Suprapubic skin (tissue), 3 donors: ENCODE measurements at regions not wholly inside any gene's neighbourhood (a gene's known extent, or its start where the extent isn't known, plus 50 kb on each side); places are given as distances from the start of the nearest gene placed in this dataset.

Source experiments
- CTCF ChIP-seq, 2 donors: fragments of 200-600 bp in 1 of 2; fragments of 450-650 bp in 1 of 2; sonication (generic) in 1 of 2; IDR thresholded peaks; one replicate each; pipeline ENCODE4 v1.5.1; 2016 to 2019; ENCODE audit warnings: antibody characterized with exemption in 2 of 2, mild to moderate bottlenecking in 1 of 2, moderate library complexity in 1 of 2
- POLR2A ChIP-seq, 2 donors: fragments of 450-650 bp; IDR thresholded peaks; one replicate each; pipeline ENCODE4 v1.6.1; 2017; ENCODE audit warnings: antibody characterized with exemption in 2 of 2, mild to moderate bottlenecking in 2 of 2, moderate library complexity in 2 of 2

GRCh38 chr2:36255863-36256262, 99.7 kb upstream of the CRIM1 start:
- TF ChIP-seq CTCF (IDR thresholded peaks at IDR 0.05) (no peak), POLR2A (IDR thresholded peaks at IDR 0.05) (no peak)
